Smooth muscle cell of the brain vasculature (primary cell): ENCODE measurements at regions not wholly inside any gene's neighbourhood (a gene's known extent, or its start where the extent isn't known, plus 50 kb on each side); places are given as distances from the start of the nearest gene placed in this dataset.
"Not testable (repeated sequence)": the region's sequence is repeated elsewhere in the genome, so short reads cannot be mapped to it uniquely, and the experiment has no call there.

Source experiments
- DNase-seq: peaks from one replicate; pipeline ENCODE4 v3.0.0-alpha.2; 2012; ENCODE audit warnings: low read depth, low spot score

DNA sequence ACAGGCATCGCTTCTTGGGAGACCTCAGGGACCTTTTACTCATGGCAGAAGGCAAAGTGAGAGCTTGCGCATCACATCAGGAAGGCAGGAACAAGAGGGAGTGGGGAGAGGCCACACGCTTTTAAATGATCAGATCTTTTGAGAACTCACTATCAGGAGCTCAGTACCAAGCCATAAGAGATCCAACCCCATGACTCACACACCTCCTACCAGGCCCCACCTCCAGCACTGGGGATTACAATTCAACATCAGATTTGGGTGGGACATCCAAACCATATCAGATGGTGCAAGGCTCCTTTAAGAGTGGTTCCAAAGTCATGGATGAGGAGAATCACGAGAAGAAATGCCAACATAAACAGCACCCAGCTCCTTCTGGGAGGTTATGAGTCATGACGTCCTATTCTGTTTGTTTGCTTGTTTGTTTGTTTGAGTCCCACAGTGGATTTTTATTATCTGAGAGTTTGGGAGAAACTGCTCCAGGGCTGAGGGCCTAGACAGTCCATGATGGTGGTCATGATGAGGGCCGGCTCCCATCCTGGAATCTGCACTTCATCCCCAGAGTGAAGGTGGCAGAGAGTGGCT, 453.5 kb downstream of the GADD45G start:
- no peak for DNase-seq

DNA sequence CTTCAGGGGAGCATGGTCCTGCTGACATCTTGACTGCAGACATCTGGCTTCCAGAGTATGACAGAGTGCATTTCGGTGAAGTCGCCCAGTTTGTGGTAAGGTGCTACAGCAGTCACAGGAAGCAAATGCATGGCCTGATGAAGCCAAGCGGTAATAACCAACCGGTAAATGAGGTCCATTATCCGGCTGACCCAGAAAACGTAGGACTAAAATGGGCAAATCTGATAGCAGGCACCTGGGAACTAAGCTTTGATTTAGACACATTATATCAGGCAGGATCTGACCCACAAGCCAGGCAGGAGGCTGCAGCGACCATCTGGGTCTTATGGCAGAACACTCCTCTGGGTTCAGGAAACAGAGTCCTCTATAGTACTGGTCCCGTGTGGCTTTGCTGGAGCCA, 454.6 kb downstream of the GADD45G start:
- DNase-seq = no peak

DNA sequence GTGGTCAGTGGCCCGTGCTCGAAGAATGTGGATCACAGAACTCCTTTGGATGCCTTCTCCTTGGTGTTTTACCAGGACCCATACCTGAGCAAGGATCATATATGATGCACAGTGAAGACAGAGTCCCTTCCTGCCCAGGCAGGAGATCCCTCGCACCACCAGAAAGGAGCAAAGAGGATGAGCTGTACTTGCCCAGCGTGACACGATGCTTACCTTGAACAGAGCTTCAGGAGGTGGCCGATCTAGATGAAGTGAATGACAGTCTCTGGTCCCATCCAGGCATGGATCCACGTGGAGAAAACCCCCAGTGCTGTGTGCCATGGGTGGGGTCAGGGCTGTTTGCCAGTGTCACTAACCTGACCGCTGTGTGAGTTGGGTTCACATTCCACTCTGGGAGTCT, 455.4 kb downstream of the GADD45G start:
- no peak for DNase-seq

DNA sequence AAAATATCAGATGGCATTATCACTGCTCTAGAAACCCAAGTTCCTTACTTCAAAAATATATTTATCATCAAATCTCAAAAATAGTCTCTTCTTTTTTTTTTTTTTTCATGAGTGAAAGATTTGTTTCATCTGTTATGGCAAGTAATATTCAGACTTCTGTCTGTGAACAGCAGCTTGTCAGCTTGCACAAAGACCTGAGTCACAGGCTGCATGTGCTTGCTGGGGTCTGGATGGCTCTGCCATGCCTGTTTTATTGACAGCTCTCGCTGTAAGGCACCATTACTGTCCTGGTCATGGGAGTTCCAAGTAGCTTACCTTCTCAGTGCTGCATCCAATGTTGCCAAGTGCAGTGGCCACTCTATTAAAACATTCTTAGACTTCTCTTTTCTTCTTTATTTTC, 456.4 kb downstream of the GADD45G start:
- no peak for DNase-seq

DNA sequence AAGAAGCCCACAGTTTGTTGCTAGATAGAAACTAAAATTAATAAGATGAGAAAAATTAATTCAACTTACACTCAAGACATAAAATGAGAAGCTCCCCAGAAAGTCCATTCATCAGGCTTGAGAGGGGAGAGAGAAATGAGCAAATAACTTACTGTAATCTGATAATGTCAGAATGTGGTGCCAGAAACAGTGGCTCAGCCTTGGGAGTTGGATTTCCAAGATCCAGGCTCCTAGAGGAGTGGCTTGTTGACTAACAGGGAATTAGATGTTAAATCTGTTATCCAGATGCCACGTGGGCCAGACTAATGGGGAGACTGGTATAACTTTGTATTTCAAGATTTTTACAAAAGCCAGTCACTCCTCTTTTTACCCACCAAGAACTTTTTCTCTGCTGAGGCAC, 458.2 kb downstream of the GADD45G start:
- DNase-seq = no peak

DNA sequence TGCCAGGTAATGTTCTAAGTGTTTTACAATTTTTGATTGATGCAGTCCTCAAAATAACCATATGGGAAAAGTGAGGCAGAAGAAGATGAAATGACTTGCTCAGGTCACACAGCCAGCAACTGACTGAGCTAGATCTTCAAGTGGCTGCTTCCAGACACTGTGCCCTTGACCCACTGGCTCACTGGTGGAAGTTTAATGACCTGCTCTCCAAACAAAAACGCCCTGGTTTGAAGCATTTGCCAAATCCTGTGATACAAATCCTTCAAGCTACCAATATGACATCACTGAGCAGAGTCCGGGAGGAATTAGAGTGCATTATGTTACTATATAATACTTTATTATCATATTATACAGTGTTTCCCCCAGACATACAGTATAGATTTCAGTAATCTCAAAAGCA, 459.4 kb downstream of the GADD45G start:
- no peak for DNase-seq

DNA sequence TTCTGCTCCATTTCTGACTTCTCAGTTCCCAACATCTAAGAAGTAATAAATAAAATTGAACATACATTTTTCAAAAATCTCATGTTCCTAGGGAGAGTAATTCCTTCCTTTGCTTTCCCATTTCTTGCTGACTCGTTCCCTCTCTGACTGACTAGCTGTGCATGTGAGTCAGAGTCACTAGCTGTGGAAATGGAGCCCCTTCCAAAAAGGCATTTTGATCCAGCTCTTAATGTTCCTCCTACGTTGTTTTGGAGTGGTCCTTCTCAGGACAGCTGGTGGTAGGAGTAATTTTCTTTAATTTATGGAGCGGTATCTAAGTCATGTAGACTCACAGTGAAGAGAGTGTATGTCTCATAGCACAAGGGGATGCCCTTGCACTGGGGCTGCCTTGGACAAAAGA, 460.2 kb downstream of the GADD45G start:
- DNase-seq = no peak

DNA sequence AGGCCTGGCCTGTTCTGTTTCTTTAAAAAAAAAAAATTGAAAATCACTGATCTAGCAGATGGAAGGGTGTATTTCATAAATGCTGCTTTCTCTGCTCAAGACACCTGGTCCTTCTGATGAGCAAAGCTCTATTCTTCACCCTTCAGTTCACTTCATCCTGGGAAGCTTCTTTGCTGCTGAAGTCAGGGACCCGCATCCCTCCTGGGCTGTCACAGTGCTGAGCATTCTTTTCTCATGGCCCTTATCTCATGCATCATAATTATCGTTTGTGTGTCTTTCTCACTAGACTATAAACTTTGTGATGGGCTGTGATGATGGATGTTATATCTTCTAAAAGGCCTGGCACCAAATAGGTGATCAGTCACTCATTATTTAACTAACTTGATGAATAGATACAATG, 461.0 kb downstream of the GADD45G start:
- DNase-seq = no peak

DNA sequence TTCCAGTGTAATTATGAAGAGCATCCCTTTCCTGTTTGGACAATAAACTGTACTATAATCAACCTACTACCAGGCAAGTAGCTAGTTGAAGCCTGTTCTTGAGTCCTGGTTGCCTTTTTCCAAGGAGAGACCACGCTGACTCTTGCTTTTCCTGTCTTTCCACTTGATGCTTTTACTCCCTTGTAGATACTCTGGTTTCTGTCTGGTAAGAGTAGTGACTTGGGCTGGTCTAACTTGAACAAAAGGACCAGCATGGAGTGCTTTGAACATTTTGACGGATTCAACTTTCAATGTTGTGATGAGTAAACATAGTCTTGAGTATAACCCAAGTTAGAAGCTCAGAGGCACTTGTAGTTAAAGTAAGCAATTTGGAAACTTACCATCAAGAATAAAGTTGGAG, 464.3 kb downstream of the GADD45G start:
- DNase-seq = no peak

DNA sequence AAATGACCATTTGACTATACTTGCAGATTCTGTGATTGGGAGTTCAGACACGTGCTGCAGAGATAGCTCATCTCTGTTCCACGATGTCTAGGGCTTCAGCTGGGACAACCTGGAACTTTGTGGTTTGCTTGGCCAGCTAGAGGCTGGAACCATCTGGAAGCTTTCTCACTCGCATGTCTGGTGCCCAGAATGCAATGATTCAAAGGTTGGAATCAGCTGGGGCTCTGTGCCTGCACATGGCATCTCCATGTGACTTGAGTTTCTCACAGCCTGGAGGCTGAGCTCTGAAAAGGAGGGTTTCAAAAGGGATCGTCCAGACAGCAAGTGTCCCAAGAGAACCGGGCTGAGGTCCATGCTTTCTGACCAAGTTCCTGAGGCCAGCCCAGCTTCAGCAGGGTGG, 465.2 kb downstream of the GADD45G start:
- DNase-seq = no peak

DNA sequence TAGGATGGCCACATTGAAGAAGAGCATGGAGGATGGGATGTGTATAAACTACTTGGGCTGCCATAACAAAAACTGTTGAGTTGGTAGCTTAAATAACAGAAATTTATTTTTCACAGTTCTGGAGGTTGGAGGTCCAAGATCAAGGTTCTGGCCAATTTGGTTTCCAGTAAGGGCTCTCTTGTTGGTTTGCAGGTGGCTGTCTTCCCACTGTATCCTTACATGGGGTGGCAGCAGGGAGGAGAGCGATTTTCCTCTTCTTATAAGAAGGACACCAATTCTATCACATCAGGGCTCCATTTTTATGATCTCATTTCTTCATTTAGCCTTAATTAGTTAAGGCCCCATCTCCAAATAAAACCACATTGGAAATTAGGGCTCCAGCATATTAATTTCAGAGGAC, 465.7 kb downstream of the GADD45G start:
- no peak for DNase-seq

DNA sequence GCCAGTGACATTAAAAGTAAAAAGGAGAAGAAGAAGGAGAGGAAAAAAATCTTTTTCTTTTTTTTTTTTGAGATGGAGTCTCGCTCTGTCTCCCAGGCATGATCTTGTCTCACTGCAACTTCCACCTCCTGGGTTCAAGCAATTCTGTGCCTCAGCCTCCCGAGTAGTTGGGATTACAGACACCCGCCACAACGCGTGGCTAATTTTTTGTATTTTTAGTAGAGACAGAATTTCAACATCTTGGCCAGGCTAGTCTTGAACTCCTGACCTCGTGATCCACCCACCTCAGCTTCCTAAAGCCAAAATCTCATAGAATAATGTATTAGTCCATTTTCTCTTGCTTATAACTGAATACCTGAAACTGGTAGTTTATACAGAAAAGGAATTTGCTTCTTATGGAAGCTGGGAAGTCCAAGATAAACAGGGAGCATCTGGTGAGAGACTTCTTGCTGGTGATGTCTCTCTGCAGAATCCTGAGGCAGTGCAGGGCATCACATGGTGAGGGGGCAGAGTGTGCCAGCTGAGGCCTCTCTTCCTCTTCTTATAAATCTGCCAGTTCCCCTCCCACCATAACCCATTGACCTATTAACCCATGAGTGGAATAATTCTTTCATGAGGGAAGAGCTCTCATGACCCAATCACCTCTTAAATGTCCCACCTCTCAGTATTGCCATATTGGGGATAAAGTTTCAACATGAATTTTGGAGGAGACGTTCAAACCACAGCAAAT, 466.3 kb downstream of the GADD45G start:
- DNase-seq = no peak

DNA sequence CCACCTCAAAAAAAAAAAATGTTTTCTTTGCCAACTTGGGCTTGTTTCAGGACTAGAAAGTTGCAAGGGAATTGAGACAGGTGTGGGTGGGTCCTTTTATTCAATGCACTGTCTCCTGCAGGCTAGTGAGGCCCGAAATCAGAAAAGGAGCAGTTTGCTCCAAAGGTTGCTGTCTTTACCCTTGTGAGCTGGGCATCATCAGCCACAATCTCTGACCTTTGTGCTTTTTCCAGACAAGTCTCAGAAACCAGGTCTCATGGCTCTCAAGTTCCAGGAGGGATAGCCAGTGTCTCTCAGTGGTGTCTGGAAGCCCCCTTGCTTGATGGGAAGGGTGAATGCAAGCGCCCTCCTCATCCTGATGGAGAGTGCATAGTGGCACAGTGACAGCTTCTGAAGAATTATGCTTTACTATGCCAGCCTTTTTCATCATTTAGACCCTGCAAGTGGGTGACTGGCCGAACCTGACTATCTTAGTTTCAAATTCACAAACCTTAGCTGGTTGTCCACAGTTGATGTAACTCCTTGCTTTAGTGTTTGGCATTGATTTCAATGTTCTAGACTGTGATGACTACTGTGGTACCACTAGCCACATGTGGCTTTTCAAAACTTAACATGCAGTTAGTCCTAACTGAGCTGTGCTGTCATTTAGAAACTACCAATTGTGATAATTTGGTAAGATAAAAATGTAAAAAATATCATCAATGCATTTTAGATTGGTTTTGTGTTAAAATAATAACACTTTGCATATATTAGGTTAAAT, 468.6 kb downstream of the GADD45G start:
- DNase-seq = no peak

DNA sequence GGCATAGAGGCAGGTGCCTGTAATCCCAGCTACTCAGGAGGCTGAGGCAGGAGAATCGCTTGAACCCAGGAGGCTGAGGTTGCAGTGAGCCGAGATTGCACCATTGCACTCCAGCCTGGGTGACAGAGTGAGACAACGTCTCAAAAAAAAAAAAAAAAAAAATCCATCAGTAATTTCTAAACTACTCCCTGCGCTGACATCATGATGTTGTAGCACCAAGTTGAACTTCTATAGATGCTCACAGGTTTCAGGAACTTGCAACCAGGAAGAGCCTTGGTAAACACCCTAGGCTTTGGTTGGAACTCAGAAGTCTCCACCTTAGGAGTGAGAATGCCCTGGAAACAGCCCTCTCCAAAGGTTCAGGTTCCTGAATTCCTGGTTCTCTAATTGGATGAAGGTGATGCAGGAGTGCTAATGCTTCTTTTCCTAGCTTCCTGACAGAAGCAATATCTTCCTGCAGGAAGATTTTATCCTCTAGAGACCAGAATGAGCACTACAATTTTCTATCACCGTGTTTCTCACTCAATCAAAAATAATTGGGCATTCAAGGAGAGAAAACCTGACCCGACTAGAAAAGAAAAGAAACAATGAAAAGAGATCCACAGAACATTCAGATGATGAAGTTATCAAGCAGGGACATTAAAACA, 469.6 kb downstream of the GADD45G start:
- DNase-seq = no peak

DNA sequence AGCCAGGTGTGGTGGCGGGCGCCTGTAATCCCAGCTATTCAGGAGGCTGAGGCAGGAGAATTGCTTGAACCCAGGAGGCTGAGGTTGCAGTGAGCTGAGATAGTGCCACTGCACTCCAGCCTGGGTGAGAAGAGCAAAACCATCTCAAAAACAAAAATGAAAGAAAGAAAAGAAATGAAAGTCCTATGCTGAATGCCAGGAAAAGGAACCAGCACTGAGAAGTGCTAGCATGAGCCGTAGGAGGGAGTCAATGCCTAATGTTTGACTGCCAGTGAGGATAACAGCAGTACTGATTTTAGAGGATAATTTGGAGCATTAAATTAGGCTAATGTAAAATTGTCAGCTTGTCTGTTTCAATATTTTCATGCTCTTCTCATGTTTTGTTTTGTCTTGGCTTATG, 472.8 kb downstream of the GADD45G start:
- DNase-seq = not testable (repeated sequence)

DNA sequence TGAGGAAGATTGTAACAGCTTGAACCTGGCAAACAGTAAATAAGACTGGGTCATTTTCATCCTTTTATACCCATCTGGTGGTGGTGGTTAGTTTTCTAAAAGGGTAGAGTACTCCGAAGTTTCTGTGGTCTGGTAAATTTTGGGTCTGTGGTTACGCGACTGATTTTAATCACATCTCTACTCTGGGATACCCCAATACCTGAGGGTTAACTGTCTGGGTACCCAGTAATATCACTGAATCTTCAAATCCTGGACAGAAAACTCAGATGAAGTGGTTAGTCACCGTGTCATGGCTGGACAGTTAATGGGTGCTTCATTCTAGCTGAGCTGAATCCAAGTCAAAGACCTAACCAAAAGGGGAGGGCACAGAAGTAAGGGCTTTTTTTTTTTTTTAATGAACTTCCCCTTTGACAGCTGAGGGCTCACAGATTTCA, 474.2 kb downstream of the GADD45G start:
- DNase-seq = no peak

DNA sequence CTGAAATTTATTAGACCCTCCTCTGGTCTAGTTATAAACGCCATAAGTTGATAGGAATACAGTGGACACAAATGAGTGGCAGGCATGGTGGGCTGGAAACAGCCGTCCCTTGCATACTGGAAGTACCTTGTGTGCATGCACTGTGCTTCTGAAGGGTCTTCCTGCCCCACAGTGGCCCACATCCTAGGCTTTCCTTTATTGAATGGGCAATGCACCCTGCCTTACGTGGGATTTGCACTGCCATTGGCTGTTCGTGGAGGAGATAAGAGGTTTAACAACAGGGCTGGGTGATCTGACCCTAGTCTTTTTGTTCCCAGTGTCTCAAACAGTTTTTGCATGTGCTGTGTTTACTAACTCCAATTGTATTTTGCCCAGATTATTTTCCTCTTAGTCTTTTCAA, 480.8 kb downstream of the GADD45G start:
- no peak for DNase-seq

DNA sequence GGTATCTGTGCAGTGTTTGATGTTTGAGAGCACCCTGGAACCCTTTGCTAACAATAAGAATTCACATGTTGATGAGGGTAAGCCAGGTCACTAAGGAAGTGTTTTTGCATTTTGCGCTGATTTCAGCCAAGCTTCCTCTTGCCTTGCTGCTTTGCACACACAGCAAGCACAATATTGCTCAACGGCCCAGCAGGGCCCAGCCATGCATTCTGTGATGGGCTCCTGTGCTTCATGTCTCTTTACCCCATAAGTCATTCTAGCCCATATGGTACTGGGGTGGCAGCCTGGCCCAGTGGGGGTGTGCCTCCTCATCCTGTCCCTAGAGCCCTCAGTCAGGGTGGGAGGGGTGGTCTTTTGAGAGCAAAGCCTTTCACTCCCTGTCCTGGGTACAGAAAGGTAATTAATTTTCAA, 481.3 kb downstream of the GADD45G start:
- DNase-seq = no peak

DNA sequence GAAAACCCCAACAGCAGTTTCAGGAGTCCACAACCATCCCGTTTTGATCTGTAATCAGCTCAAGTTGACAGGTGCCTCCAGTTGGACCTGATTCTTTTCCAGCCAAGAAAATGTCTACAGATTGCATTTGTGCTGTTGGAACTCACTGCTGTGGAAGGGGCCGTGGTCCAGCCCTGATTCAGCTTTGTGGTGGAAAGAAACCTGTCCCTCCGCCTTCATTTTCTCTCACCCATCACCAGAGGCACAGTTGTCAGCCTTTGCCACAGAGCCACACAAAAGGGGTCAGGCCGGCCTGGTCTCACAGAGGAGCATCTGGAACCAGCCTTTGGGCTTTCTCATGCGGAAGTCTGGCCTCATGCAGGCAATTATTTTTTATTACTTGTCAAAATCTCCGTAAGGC, 483.6 kb downstream of the GADD45G start:
- DNase-seq = no peak

DNA sequence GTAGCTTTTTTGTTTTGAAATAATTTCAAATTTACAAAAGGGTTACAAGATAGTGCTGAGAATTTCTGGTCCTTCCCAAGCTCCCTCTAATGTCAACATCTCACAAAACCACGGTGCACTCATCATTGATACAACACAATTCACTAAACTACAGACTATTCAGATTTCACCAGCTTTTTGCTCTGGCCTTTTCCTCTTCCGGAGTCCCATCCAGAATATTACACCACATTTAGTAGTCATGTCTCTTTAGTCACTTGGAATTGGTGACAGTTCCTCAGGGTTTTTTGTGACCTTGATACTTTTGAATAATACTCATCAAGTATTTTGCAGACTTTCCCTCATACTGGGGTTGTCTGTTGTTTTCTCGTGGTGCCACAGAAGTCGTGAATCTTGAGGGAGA, 484.0 kb downstream of the GADD45G start:
- no peak for DNase-seq

DNA sequence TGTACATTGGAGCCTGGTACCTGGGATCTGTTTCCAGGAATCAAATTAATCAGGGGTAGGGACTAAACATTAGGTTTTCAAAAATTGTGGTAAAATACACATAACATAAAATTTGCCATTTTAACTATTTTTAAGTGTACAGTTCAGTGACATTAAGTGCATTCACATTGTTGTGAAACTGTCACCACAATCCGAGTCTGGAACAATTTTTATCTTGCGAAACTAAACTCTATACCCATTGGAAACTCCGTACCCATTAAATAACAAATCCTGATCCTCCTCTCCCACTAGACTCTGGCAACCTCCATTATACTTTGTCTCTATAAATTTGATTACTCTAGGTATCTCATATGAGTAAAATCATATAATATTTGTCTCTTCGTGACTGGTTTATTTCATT, 486.2 kb downstream of the GADD45G start:
- DNase-seq = no peak

DNA sequence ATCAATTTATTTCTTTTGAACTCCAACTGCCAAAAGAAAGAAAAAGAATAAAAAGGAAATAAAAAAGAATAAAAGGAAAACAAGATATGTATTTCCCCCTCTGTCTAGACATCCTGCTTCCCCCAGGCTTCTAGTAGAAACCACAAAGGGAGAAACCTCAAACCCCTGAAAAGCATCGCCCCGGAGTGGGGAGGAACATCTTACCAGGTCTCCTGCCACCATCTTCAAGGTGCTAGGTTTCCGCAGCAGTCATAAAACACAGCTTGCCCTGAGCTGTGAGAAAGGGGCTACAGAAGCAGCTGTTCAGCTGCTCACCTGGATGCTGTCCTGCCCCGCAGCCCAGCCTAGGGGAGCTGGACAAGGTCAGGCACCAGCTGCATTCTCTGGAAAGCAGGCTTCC, 487.7 kb downstream of the GADD45G start:
- no peak for DNase-seq

DNA sequence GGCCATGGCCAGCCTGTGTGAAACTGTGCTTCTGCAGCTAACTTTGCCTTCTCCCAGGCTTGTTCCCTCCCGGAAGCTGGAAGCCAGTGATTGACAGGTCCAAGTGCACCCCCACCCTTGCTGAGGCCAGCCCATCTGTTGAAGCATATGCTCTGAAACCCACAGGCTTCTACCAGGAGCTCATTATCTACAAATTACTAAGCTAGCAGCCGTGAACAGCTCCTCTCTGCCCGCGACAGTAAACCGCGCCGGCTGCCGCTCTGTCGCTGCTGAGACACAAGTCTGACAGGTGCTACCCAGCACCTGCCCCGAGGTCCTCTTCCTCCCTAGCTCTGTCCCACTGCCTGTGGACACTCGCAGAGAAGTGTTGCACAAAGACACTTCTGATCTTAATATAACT, 490.9 kb downstream of the GADD45G start:
- no peak for DNase-seq
